Hepatocyte (in vitro differentiated cells): ENCODE measurements at regions not wholly inside any gene's neighbourhood (a gene's known extent, or its start where the extent isn't known, plus 50 kb on each side); places are given as distances from the start of the nearest gene placed in this dataset.

Experiments used
- DNase-seq: peaks from one replicate; pipeline ENCODE4 v3.0.0-alpha.2; 2016; ENCODE audit warnings: low spot score
- H2AFZ ChIP-seq: fragments of 200-600 bp; sonication (generic); 2 replicates; pipeline ENCODE4 v1.6.0; 2016; ENCODE audit warnings: antibody characterized with exemption, mild to moderate bottlenecking
- H3K27ac ChIP-seq: fragments of 200-600 bp; sonication (generic); 2 replicates; pipeline ENCODE4 v1.5.1; 2016; ENCODE audit warnings: mild to moderate bottlenecking
- H3K27me3 ChIP-seq: fragments of 200-600 bp; sonication (generic); 2 replicates; pipeline ENCODE4 v1.6.1; 2016
- H3K36me3 ChIP-seq: fragments of 200-600 bp; sonication (generic); replicated peaks from 2 replicates; pipeline ENCODE4 v1.5.1; 2016; ENCODE audit warnings: low read depth; ENCODE audit not compliant: insufficient read depth
- H3K4me1 ChIP-seq: fragments of 200-600 bp; sonication (generic); 2 replicates; pipeline ENCODE4 v1.5.1; 2016; ENCODE audit warnings: mild to moderate bottlenecking, moderate library complexity; ENCODE audit not compliant: insufficient read depth
- H3K4me2 ChIP-seq: fragments of 200-600 bp; sonication (generic); 2 replicates; pipeline ENCODE4 v1.6.0; 2016
- H3K4me3 ChIP-seq: fragments of 200-600 bp; sonication (generic); 2 replicates; pipeline ENCODE4 v1.5.1; 2016; ENCODE audit warnings: mild to moderate bottlenecking
- H3K79me2 ChIP-seq: fragments of 200-600 bp; sonication (generic); 2 replicates; pipeline ENCODE4 v1.6.0; 2017; ENCODE audit warnings: mild to moderate bottlenecking
- H3K9me2 ChIP-seq: fragments of 200-600 bp; sonication (generic); replicated peaks from 2 replicates; pipeline ENCODE4 v1.6.0; 2017; ENCODE audit warnings: mild to moderate bottlenecking; ENCODE audit not compliant: insufficient read depth
- H3K9me3 ChIP-seq: fragments of 200-600 bp; sonication (generic); 2 replicates; pipeline ENCODE4 v1.5.1; 2016; ENCODE audit warnings: low read depth, mild to moderate bottlenecking
- H4K20me1 ChIP-seq: fragments of 200-600 bp; sonication (generic); 2 replicates; pipeline ENCODE4 v1.6.0; 2016; ENCODE audit warnings: mild to moderate bottlenecking; ENCODE audit not compliant: insufficient read depth, poor library complexity, severe bottlenecking
- CTCF ChIP-seq: fragments of 200-600 bp; sonication (generic); IDR thresholded peaks from 2 replicates; pipeline ENCODE4 v1.5.1; 2016; ENCODE audit warnings: antibody characterized with exemption, mild to moderate bottlenecking; ENCODE audit not compliant: poor library complexity
- EZH2 ChIP-seq: fragments of 200-600 bp; sonication (generic); IDR thresholded peaks from 2 replicates; pipeline ENCODE4 v1.6.1; 2016; ENCODE audit warnings: antibody characterized with exemption, mild to moderate bottlenecking, borderline replicate concordance
- EZH2phosphoT487 ChIP-seq: fragments of 200-600 bp; sonication (generic); IDR thresholded peaks from one replicate; pipeline ENCODE4 v1.6.1; 2018; ENCODE audit warnings: antibody characterized with exemption, mild to moderate bottlenecking, low read depth, moderate library complexity; ENCODE audit not compliant: unreplicated experiment, severe bottlenecking
- WGBS: methylation state at CpG from one replicate; pipeline ENCODE4 v1.1.6; 2016; ENCODE audit warnings: low lambda C conversion rate; ENCODE audit errors: missing lambda C conversion rate; 5-methylcytosine and 5-hydroxymethylcytosine counted together

GRCh38 chr16:16887193-16887592 lies 508.3 kb downstream of the NPIPA7 start:
- Histone ChIP-seq H3K79me2 (no peaks in the 10 kb centered on the region), H3K9me2 (no peaks in the 10 kb centered on the region), H3K36me3 (no peaks in the 10 kb centered on the region), H2AFZ (no peak overlapping the region), H3K4me3 (no peak overlapping the region), H3K4me1 (no peaks in the 10 kb centered on the region), H3K27me3 (no peaks in the 10 kb centered on the region), H3K4me2 (no peak overlapping the region), H3K9me3 (no peaks in the 10 kb centered on the region), H4K20me1 (no peaks in the 10 kb centered on the region), H3K27ac (no peak overlapping the region)
- no peak for DNase-seq
- 93% methylated on average over 4 of the region's 4 CpGs for WGBS
- TF ChIP-seq CTCF (no peak), EZH2phosphoT487 (no peak), EZH2 (no peak)

- Histone ChIP-seq H3K9me3 (no peaks in the 10 kb centered on the region), H3K9me2 (no peaks in the 10 kb centered on the region), H3K27me3 (no peaks in the 10 kb centered on the region), H3K36me3 (no peaks in the 10 kb centered on the region), H3K27ac (no peak overlapping the region), H3K4me1 (no peaks in the 10 kb centered on the region), H3K79me2 (no peaks in the 10 kb centered on the region), H3K4me2 (no peak overlapping the region), H3K4me3 (no peak overlapping the region), H4K20me1 (no peaks in the 10 kb centered on the region), H2AFZ (no peak overlapping the region)
- DNase-seq: no peak
- 68% methylated on average over 2 of the region's 2 CpGs for WGBS
- TF ChIP-seq CTCF (no peak), EZH2 (no peak), EZH2phosphoT487 (no peak)
Observed at GRCh38 chr16:16890964-16891363, 512.0 kb downstream of the NPIPA7 start.

GRCh38 chr16:16904601-16905000 lies 525.7 kb downstream of the NPIPA7 start:
- Histone ChIP-seq H3K4me2 (no peak overlapping the region), H3K4me3 (no peak overlapping the region), H3K4me1 (no peaks in the 10 kb centered on the region), H3K27me3 (no peaks in the 10 kb centered on the region), H3K79me2 (no peaks in the 10 kb centered on the region), H3K27ac (no peak overlapping the region), H3K9me2 (no peaks in the 10 kb centered on the region), H3K9me3 (no peaks in the 10 kb centered on the region), H2AFZ (no peak overlapping the region), H3K36me3 (no peaks in the 10 kb centered on the region), H4K20me1 (no peaks in the 10 kb centered on the region)
- WGBS: 85% methylated on average over 1 of the region's 1 CpG
- TF ChIP-seq CTCF: no peak
- no peak for TF ChIP-seq EZH2phosphoT487
- no peak for TF ChIP-seq EZH2
- DNase-seq: no peak

GRCh38 chr16:16905850-16906249 lies 526.9 kb downstream of the NPIPA7 start:
- Histone ChIP-seq H3K4me2 (no peak overlapping the region), H4K20me1 (no peaks in the 10 kb centered on the region), H3K36me3 (no peaks in the 10 kb centered on the region), H3K79me2 (no peaks in the 10 kb centered on the region), H3K4me1 (no peaks in the 10 kb centered on the region), H3K9me2 (no peaks in the 10 kb centered on the region), H3K27me3 (no peaks in the 10 kb centered on the region), H2AFZ (no peak overlapping the region), H3K4me3 (no peak overlapping the region), H3K27ac (no peak overlapping the region), H3K9me3 (no peaks in the 10 kb centered on the region)
- TF ChIP-seq EZH2phosphoT487 (no peak), CTCF (no peak), EZH2 (no peak)
- DNase-seq: no peak
- WGBS: 77% methylated on average over 3 of the region's 3 CpGs
